GM19025 (cell line): ENCODE measurements at regions not wholly inside any gene's neighbourhood (a gene's known extent, or its start where the extent isn't known, plus 50 kb on each side); places are given as distances from the start of the nearest gene placed in this dataset.
"Not testable (repeated sequence)": the region's sequence is repeated elsewhere in the genome, so short reads cannot be mapped to it uniquely, and the experiment has no call there.

Experiments
- ATAC-seq: cut with Tn5 transposase; IDR thresholded peaks from one replicate; pipeline ENCODE4 v1.9.1; 2021; ENCODE audit warnings: mild to moderate bottlenecking, low read depth, moderate library complexity; ENCODE audit not compliant: unreplicated experiment

DNA sequence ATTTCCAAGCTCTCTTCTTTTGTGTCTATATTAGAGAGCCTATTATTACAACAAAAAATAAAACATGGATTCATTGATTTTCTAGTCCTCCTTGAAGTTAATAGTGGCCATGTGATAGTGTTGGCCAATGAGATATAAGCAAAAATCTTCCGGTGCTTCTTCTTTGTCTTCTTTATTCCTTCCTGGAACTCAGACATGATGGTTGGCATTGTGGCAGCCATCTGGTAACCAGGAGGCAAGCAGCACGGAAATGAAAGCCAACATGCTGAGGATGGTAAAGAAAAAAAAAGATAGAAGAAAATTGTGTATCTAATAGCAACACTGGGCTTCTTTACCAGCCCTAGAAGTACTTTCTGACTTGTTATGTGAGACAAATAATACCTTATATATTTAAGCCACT is 50.8 kb upstream of the SEL1L start:
- no peak for ATAC-seq

DNA sequence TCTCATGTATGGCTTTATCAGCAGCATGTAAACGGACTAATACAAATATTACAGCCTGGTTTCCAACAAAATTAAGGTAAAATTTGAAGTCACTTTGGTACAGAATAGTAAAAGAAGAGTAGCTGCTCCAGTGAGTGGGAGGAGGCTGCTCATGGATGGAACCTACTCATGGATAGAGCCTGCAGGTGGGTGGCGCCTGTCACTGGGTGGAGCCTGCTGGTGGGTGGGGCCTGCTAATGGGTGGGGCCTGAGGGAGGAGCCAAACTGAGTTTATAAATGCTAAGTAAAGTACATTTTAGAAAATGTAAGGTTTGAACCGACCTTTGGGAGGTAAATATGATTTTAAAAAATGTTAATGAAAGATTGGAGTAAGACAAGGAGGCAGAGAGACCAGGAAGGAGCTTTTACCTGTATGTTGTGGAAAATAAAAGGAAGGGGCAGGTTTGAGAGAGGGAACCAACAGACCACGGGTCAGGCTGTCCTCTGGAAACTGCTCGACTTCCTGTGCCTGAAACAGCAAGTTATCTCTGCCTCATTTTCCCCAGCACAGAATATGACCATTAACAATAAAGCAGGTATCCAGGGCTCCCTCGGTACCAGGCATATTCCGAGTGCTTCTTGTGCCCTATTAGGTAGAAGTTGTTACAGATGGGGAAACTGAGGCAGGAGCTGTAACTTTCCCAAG is 55.9 kb upstream of the SEL1L start:
- ATAC-seq, result no peak

DNA sequence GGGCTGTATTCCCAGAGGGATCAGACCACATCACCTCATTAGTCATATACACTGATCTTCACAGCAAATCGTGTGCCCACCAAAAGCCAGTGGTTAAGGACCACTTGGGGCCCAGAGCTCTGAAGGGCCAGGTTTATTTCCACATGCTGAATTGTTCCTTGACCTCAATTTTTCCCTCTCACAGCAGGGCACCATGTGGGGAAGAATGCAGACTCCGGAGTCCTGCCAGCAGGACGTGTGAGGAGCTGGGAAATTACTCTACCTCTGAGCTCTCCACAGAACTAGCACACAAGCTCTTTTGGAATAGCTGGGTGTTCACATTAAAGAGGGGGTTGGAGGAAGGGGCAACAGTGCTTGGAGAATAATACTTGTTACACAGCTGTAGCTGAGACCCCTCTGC is 57.6 kb upstream of the SEL1L start:
- ATAC-seq, result no peak

DNA sequence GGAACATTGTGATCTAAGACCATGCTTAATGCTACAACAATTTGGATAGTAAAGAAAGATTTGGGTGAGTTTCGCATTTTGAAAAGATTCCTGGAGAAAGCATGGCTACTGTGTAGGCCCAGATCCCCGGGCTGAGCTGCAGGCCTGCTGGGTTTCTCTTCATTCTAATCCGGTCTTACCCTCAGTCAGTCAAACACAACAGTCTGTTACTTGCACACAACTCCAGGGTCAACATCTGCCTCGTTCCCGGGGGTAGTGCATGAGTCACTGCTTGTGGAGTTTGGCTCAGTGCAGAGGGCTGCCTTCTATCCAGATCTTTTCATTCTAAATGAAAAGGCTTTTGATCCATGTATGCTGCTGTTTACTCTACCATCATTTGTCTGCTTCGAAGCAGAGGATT is 60.4 kb upstream of the SEL1L start:
- ATAC-seq, result no peak

DNA sequence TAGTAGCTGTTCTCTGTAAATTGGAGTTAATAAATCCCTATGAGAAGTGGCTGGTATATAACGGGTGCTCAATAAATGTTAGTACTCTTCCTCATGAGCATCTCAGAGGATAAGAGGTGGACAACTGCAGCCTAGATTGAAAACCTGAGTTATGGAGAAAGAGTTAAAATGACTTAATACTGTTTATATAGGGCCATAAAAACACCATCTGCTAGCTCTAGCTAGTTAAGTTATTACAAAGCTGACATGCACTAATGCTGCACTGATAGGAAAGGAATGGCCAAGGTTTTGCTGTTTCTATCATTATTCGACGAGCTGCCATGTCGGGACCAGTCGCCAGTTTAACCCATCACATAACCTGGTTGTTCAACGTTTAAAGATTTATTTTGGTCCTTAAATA is 72.0 kb upstream of the SEL1L start:
- no peak for ATAC-seq

GRCh38 chr14:81613341-81614045 is 79.8 kb upstream of the SEL1L start:
- ATAC-seq, result no peak

- ATAC-seq, result not testable (repeated sequence)
Measured at GRCh38 chr14:81614302-81614701, 80.6 kb upstream of the SEL1L start.

DNA sequence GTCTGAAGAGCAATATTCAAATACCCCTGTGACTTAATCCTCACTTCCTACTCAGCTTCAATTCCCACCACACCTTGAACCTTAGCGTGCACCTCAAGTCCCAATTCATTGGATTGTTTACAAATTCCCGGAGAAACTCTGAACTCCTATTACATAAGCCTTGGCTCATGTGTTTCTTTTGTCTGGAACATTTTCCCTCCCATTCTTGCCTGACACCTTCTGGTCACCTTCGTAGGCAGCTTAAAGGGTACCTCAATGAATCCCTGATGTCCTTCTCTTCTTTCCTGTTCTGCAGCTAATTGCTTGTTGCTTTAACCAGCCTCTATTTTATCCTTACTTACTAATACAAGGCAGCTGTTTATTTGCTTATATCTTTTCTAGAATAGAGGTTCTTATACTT is 85.0 kb upstream of the SEL1L start:
- no peak for ATAC-seq

DNA sequence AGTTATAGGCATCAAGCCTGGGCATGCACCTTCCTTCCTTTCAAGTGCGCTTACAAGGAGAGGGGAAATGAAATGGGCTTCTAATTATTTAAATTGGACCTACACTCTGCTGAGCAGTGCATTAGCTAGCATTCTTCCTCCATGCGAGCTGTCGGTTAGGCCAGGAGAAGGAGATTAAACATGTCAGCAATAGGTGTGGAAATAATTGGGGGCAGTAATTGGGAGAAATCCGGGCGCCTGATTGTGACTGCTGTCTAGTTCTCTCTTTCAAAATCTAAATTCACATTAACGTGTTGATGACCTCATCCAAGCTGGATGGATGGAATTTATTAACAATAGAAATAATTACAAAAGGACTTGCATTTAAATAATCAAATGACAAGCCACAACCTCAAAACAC is 86.2 kb upstream of the SEL1L start:
- no peak for ATAC-seq

DNA sequence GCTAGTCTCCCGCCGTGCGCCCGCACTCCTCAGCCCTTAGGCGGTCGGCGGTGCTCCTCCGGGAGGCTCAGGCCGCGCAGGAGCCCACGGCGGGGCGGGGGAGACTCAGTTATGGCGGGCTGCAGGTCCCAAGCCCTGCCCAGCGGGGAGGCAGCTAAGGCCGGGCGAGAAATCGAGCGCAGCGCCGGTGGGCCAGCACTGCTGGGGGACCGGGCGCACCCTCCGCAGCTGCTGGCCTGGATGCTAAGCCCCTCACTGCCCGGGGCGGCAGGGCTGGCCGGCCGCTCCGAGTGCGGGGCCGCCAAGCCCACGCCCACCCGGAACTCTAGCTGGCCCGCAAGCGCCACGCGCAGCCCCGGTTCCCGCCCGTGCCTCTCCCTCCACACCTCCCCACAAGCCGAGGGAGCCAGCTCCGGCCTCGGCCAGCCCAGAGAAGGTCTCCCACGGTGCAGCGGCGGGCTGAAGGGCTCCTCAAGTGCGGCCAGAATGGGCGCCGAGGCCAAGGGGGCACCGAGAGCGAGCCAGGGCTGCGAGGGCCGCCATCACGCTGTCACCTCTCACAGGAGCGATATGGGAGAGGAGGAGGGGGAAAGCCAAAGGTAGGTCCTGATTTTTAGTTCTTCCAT is 90.2 kb upstream of the SEL1L start:
- ATAC-seq, result not testable (repeated sequence)

DNA sequence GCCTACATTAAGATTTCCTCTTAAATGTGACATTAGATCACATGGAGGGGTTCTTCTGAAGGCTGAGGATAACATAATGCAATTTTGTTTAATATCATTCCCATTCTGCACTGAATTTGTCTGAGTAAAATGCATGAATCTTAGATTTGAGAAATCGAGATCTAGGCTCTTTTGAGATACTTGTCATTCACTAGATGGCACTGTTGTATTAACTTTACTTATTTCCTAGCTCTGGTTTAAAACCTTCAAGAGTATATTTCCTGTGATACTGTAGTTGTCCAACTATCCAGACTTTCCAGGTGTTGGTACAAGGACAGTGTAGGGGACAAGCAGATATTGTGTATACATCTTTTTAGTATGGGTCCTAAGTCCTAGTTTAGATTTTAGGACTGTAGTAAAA is 91.7 kb upstream of the SEL1L start:
- no peak for ATAC-seq

DNA sequence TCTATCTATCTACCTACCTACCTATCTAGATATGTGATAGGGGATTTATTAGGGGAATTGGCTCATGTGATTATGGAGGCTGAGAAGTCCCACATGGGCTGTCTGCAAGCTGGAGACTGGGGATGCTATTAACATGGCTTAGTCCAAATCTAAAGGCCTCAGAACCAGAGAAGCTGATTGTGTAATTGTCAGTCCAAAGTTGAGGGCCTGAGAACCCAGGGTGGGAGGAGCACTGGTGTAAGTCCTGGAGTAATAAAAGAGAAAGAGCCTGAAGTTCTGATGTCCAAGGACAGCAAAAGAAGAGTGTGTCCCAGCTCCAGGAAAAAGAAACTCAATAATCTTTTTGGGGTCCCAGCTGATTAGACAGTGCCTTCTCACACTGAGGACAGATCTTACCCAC is 98.5 kb upstream of the SEL1L start:
- ATAC-seq, result no peak

DNA sequence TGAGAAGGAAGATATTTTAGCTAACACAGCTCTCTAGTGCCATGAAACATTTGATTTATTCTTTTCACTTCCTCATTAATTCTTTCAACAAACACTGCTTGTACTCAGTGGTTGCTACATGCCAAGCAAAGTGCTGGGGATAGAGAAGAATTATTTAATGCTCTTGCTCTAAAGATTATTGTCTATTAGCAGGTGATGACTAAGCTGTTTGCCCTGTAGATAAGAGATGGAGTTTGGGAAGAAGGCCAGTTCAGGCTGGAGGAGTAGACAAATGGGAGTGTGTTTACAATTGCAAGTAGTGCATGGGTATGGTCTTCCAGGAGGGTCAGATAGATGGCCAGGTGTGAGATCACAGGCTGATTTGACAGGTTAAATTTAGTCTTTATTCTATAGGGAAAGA is 99.8 kb upstream of the SEL1L start:
- no peak for ATAC-seq

DNA sequence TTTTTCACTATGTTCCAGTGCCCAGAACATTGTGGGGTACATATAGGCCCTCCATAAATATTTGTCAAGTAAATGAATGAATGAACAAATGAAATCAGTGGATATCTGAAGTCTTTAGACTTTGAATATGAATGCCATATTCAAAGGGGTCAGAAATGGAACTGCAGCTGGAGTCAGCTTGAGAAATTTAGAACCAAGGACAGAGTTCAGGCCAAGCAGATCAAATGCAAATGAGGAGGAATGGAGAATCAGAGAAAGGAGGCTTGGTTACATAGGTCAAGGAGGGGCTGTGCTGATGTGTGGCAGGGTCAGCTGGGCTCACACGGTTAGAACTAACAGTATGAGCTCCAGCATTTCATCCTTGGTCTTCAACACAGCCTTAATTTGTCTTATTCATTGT is 104.0 kb upstream of the SEL1L start:
- no peak for ATAC-seq

DNA sequence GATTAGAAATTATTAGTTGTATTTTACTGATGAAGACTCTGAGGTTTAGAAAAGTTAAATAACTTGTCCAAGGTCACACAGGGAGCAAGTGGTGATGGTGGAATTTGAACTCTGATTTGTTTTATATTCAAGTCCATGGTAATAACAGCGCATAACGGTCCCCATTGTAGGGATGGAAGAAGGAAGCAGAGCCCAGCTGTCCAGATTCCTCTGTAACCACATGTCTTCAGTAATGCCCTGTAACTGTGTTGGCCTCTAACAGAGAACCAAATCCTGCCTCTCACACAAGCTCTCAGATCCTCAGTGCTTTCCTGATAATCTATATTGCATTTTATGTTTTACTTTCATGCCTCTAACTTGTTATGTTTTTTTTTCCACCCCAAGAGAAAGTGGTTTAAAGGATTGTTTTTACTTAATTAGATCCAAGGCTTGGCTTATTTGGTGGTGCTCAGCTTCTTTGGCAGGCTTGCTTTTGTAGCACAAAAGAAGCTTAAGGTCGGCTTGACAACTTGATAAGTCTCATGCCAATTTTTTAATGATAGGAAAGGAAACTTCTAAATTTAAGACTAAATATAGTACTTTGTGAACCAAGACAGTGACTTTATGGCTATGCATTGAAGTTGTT is 105.1 kb upstream of the SEL1L start:
- no peak for ATAC-seq

DNA sequence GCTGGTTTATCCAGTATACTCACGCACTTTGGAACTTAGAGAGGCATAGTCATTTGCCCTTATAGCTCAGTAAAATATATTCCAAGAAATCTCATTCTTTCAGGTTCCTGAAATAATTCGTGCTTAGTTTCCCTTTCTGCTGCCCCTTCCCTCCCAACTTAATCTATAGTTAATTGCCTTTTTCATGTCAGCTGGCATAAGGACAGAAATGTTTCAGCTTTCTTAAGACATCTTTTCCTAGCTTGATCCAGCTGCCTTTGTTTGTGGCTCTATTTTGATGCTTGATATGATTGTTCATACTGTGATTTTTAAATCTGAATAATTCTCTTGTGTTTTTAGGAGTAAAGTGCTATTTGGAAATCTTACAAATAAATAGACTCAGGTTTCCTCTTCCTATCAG is 120.0 kb upstream of the SEL1L start:
- ATAC-seq, result no peak

GRCh38 chr14:81655423-81656314 is 122.0 kb upstream of the SEL1L start:
- no peak for ATAC-seq

DNA sequence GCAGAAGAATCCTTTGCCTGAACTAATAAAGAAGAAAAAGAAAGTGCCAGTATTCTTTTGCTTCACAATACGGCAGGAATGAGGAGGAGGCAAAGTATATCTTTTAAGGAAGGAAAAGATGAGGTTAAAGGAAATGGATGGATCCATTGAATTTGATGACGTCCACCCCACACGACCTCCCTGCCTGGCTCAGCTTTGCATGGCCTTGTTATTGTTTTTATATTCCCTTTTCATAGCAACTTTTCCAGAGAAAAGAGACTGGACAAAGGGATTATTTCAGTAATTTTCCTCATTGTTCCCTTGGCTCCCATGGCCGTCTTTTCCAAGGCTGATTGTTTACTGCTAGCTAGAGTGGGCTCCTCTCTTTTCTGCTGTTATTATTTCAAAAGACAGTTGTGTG is 123.2 kb upstream of the SEL1L start:
- ATAC-seq, result no peak

- ATAC-seq, result no peak
Measured at GRCh38 chr14:81662066-81662465, 128.4 kb upstream of the SEL1L start.

DNA sequence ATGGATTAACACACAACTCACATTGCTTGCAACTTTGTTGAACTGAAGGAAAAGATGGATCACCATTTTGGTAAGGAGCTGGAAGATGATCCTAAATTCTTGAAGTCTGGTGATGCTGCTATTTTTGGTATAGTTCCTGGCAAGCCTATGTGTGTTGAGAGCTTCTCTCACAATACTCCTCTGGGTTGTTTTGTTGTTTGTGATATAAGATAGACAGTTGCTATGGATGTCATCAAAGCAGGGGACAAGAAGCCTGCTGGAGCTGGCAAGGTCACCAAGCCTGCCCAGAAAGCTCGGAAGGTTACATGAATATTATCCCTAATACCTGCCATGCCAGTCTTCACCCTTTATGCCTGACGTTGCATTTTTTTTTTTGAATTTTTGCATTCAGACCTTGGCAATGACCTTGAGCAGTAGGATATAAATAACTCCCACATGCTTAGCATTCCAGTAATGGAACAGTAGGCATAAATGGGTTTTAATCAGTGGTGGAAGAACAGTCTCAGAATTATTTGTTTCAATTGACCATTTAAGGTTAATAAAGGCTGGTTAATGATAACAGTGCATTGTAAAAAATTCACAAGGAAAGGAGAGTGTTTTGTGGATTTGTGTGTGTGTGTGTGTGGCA is 129.0 kb upstream of the SEL1L start:
- no peak for ATAC-seq
